PC-3 (cell line): ENCODE measurements at regions not wholly inside any gene's neighbourhood (a gene's known extent, or its start where the extent isn't known, plus 50 kb on each side); places are given as distances from the start of the nearest gene placed in this dataset.

ENCODE experiments used
- ATAC-seq: fragments of 200-7000 bp; cut with Tn5 transposase; 2 replicates; pipeline ENCODE4 v1.9.1; 2020; ENCODE audit warnings: mild to moderate bottlenecking, moderate library complexity
- BruUV-seq: library from RNA; stranded (reverse); fragments of 400-500 nt; replicated peaks from 2 replicates; lab custom pipeline; 2021; lab: Mats Ljungman, UMichigan
- CTCF ChIA-PET: fragments of 300-600 bp; sonication (Branson Sonifier 250); formaldehyde crosslinking; loops from one replicate; lab custom pipeline; 2022; ENCODE audit warnings: antibody characterized with exemption; lab: Charles Lee
- POLR2A ChIA-PET: fragments of 300-600 bp; sonication (Branson Sonifier 250); formaldehyde crosslinking; loops from one replicate; lab custom pipeline; 2022; ENCODE audit warnings: antibody characterized with exemption; ENCODE audit not compliant: unreplicated experiment; lab: Charles Lee
- DNase-seq: peaks from one replicate; pipeline ENCODE4 v3.0.0-alpha.2; 2015
- H2AFZ ChIP-seq: fragments of 300-600 bp; sonication (generic); 2 replicates; pipeline ENCODE4 v1.6.0; 2016; ENCODE audit warnings: antibody characterized with exemption, low read length
- H3F3A ChIP-seq: fragments of 300-600 bp; sonication (generic); one replicate; pipeline ENCODE4 v1.6.0; 2017; ENCODE audit warnings: antibody characterized with exemption, low read length, control low read depth, mild to moderate bottlenecking; ENCODE audit not compliant: unreplicated experiment
- H3K27ac ChIP-seq: fragments of 300-600 bp; sonication (generic); 2 replicates; pipeline ENCODE4 v1.5.1; 2016; ENCODE audit warnings: mild to moderate bottlenecking, low read length
- H3K27me3 ChIP-seq: fragments of 300-600 bp; sonication (generic); 2 replicates; pipeline ENCODE4 v1.6.1; 2016; ENCODE audit warnings: low read length, mixed read lengths
- H3K36me3 ChIP-seq: fragments of 300-600 bp; sonication (generic); 2 replicates; pipeline ENCODE4 v1.6.1; 2016; ENCODE audit warnings: low read depth, mixed run types, low read length, mixed read lengths
- H3K4me1 ChIP-seq: fragments of 300-600 bp; sonication (generic); 2 replicates; pipeline ENCODE4 v1.5.1; 2016; ENCODE audit warnings: low read length; ENCODE audit not compliant: insufficient read depth
- H3K4me2 ChIP-seq: fragments of 300-600 bp; sonication (generic); 2 replicates; pipeline ENCODE4 v1.6.0; 2016; ENCODE audit warnings: low read length
- H3K4me3 ChIP-seq: fragments of 300-600 bp; sonication (generic); 2 replicates; pipeline ENCODE4 v1.5.1; 2016; ENCODE audit warnings: mild to moderate bottlenecking, low read length, mixed read lengths
- H3K79me2 ChIP-seq: fragments of 300-600 bp; sonication (generic); 2 replicates; pipeline ENCODE4 v1.6.1; 2017; ENCODE audit warnings: low read length, mixed read lengths
- H3K9ac ChIP-seq: fragments of 300-600 bp; sonication (generic); 2 replicates; pipeline ENCODE4 v1.6.0; 2016; ENCODE audit warnings: mild to moderate bottlenecking, low read length
- H3K9me2 ChIP-seq: fragments of 300-600 bp; sonication (generic); replicated peaks from 2 replicates; pipeline ENCODE4 v1.6.1; 2016; ENCODE audit warnings: mixed run types, low read length, mixed read lengths
- H3K9me3 ChIP-seq: fragments of 300-600 bp; sonication (generic); 2 replicates; pipeline ENCODE4 v1.6.1; 2016; ENCODE audit warnings: low read length, mixed read lengths
- H4K20me1 ChIP-seq: fragments of 300-600 bp; sonication (generic); 2 replicates; pipeline ENCODE4 v1.6.1; 2016; ENCODE audit warnings: low read length, mixed read lengths
- CTCF ChIP-seq: fragments of 300-600 bp; sonication (generic); conservative IDR thresholded peaks from 2 replicates; pipeline ENCODE4 v1.5.1; 2017; ENCODE audit warnings: antibody characterized with exemption, low read depth, mild to moderate bottlenecking, low read length
- EZH2 ChIP-seq: fragments of 300-600 bp; sonication (generic); IDR thresholded peaks from one replicate; pipeline ENCODE4 v1.6.1; 2017; ENCODE audit warnings: antibody characterized with exemption, mild to moderate bottlenecking, low read length; ENCODE audit not compliant: unreplicated experiment
- EZH2phosphoT487 ChIP-seq: fragments of 300-600 bp; sonication (generic); IDR thresholded peaks from 2 replicates; pipeline ENCODE4 v1.6.1; 2018; ENCODE audit warnings: mild to moderate bottlenecking, antibody characterized with exemption, low read length, borderline replicate concordance
- intact Hi-C: fragments of 100-400 bp; cut with micrococcal nuclease; formaldehyde crosslinking; loops from 2 replicates; pipeline ENCODE4 v1.9.0; 2023

GRCh38 chr19:28727480-28728159 lies 485.3 kb downstream of the UQCRFS1 start:
- no peak overlapping the region for H3K4me3 ChIP-seq

GRCh38 chr19:28726533-28727479 lies 486.1 kb downstream of the UQCRFS1 start:
- intact Hi-C loops = no loop called here
- Histone ChIP-seq H3K4me3 (no peak overlapping the region), H4K20me1 (no peaks in the 10 kb centered on the region), H2AFZ (no peak overlapping the region), H3K4me2 (no peak overlapping the region), H3F3A (no peaks in the 10 kb centered on the region), H3K79me2 (no peaks in the 10 kb centered on the region), H3K27me3 (no peaks in the 10 kb centered on the region), H3K36me3 (no peaks in the 10 kb centered on the region), H3K9me3 (no peaks in the 10 kb centered on the region), H3K9ac (no peak overlapping the region), H3K4me1 (no peaks in the 10 kb centered on the region), H3K9me2 (no peaks in the 10 kb centered on the region), H3K27ac (no peak overlapping the region)
- BruUV-seq = no TSS peak
- no peak for TF ChIP-seq EZH2
- TF ChIP-seq EZH2phosphoT487 = no peak
- no peak for TF ChIP-seq CTCF
- CTCF ChIA-PET = no interaction called here
- DNase-seq (no peak), ATAC-seq (no peak)
- POLR2A ChIA-PET = no interaction called here

More at GRCh38 chr19:28727480-28728159, 485.3 kb downstream of the UQCRFS1 start:
- Histone ChIP-seq H4K20me1 (no peaks in the 10 kb centered on the region), H3K4me1 (no peaks in the 10 kb centered on the region), H3K4me2 (no peak overlapping the region), H3K9ac (no peak overlapping the region), H2AFZ (no peak overlapping the region), H3K9me2 (no peaks in the 10 kb centered on the region), H3K27ac (no peak overlapping the region), H3K36me3 (no peaks in the 10 kb centered on the region), H3K79me2 (no peaks in the 10 kb centered on the region), H3F3A (no peaks in the 10 kb centered on the region), H3K27me3 (no peaks in the 10 kb centered on the region), H3K9me3 (no peaks in the 10 kb centered on the region)
- intact Hi-C loops = no loop called here
- POLR2A ChIA-PET = no interaction called here
- TF ChIP-seq EZH2phosphoT487 = no peak
- TF ChIP-seq CTCF = no peak
- TF ChIP-seq EZH2 = no peak
- ATAC-seq = no peak
- BruUV-seq = no TSS peak
- CTCF ChIA-PET = no interaction called here
- DNase-seq = no peak
